ENCODE measurements at regions not wholly inside any gene's neighbourhood (a gene's known extent, or its start where the extent isn't known, plus 50 kb on each side); places are given as distances from the start of the nearest gene placed in this dataset.

- DNase-seq (ENCODE audit: low spot score): no peak
Measured at GRCh38 chr6:12423832-12424231, 133.7 kb downstream of the EDN1 start.

DNA sequence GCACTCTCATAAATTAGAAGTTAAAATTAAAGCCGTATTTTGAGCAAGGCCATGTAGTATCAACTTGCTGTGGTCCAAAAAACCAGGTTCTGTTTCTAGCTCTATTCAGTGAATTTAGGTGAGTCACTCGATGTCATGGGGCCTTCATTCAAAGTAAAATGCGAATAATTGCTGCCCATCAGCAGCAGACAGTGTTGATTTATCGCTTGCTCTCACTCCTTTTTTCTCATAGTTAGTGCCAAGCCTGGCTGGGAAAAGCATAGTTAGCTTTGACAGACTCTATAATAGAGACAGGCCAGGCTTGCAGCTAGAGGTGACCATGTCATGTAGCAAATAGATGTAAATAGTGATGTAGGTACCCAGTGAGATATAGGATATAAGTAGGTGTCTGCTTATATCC is 136.0 kb downstream of the EDN1 start:
- DNase-seq (ENCODE audit: low spot score): no peak

GRCh38 chr6:12431023-12431422 is 140.9 kb downstream of the EDN1 start:
- DNase-seq (ENCODE audit: low spot score): no peak

DNA sequence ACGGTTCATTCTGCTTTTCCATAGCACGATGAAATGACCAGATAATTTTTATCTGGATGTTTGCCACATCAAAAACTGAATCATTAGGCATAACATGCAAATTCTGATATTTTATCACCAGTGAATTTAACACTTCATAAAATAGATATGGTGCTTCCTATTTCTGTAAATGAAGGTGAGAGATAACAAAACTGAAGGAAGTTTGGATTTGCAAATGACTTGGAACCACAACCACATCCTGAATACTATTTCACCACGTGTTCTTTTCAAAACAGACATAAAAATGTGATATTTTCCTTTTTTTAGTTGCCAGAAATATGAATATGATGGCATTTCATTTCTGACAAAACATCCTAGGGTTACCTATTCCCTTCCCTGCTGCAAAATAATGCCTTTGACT is 146.1 kb downstream of the EDN1 start:
- no peak for DNase-seq (ENCODE audit: low spot score)

GRCh38 chr6:12436683-12437082 is 146.5 kb downstream of the EDN1 start:
- peak; percentile 67 for DNase-seq (ENCODE audit: low spot score)

- DNase-seq (ENCODE audit: low spot score): no peak
Measured at GRCh38 chr6:12439296-12439695, 149.1 kb downstream of the EDN1 start.

DNA sequence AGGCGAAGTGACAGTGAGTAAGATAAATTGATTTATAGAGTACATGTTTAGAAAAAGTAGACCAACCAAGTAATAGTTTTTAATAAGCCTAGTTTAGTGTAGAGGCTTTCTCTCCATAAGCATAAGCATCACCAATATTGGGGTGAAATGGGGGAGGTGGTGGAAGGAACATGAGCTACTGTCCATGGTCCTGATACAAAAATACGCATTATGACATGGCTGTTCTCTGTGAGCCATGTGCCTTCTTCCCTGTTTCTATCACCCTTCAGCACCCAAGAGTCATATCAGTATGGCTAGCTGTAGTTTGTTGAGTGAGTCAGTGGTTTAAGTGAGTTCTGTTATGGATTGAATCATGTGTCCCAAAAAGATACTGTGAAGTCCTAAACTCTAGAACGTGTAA is 150.8 kb downstream of the EDN1 start:
- no peak for DNase-seq (ENCODE audit: low spot score)

- peak; percentile 23 for DNase-seq (ENCODE audit: low spot score)
Measured at GRCh38 chr6:12442455-12442854, 152.3 kb downstream of the EDN1 start.

DNA sequence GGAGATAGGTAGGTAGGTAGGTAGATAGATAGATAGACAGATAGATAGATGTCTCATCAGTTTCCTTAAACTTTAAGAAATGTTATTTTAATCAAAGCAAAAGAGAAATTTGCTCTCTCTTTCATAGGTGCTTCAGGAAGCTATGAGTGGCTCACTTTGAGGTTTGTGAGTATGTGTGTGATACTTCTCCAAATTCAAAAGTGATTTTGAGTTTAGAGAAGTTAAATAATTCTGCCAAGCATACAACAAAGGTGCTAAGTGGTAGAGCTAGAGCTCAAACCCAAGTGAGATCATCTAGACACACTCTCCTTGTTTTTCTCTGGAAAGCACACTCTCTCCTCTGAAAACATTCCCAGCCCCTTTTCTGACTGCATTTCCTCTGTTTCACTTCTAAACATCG is 156.2 kb downstream of the EDN1 start:
- no peak for DNase-seq (ENCODE audit: low spot score)

DNA sequence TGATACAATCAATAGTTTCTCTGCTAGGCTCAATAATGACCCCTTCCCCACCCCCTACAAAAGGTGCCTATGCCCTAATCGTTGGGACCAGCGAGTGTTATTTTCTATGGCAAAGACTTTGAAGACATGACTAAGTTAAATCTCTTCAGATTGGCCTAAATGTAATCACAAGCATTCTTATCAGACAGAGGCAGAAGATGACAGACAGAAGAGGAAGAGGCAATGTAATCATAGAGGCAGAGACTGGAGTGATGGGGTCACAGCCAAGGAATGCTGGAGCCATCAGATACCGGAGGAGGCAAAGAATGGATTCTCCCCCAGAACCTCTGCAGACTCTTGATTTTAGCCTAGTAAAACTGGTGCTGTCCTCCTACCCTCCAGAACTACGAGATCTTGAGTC is 159.3 kb downstream of the EDN1 start:
- no peak for DNase-seq (ENCODE audit: low spot score)

GRCh38 chr6:12450467-12450866 is 160.3 kb downstream of the EDN1 start:
- no peak for DNase-seq (ENCODE audit: low spot score)

DNA sequence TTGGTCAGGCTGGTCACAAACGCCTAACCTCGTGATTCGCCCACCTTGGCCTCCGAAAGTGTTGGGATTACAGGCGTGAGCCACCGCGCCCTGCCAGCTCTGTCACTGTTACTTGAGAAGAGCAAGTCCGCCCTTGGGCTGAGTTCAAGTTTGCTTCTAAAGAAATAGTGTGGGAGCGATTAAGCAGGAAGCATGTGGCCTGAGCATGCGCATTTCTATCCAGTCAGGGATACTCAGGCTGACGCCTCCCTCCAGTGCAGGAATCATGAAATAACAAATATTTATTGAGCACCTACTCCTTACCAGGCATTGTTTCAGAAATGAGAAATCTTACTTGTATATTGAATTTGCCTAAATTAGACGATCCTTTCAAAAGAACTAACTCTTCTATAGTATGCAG is 166.2 kb downstream of the EDN1 start:
- no peak for DNase-seq (ENCODE audit: low spot score)

DNA sequence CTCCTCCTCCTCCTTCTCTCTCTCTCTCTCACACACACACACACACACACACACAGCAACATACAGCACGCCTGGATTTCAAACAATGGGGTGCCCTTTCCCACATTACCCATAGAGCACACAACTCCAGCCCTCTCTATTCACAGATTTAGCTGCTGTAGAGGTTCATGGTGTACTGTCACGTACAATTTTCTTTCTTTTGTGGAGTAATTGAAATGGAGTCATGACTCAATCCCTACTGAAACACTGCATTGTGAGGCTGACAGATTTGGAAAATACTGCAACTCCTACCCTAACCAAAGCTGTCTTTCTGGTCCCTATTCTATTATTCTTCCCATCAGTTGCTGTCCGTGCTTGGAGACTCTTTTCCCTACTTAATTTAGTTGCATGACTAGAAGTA is 166.9 kb downstream of the EDN1 start:
- DNase-seq (ENCODE audit: low spot score): no peak

DNA sequence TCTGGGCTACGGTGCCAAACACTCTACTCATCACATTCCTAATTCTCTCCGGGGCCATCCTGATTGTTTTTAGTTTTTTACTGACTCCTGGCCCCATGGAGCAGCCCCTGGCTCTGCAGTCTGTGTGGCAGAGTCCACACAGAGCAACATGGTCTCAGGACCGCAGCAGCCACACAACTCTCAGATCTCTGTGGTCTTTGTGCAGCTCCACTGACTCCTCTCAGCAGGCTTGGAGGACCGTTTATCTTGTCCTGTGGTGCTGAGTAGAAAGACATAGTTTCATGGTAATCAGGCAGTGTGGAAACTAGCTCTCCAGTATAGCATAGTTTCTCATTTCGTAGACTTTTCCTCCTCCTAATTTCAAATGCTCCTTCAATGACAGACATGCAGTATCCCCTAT is 168.4 kb downstream of the EDN1 start:
- DNase-seq (ENCODE audit: low spot score): no peak

DNA sequence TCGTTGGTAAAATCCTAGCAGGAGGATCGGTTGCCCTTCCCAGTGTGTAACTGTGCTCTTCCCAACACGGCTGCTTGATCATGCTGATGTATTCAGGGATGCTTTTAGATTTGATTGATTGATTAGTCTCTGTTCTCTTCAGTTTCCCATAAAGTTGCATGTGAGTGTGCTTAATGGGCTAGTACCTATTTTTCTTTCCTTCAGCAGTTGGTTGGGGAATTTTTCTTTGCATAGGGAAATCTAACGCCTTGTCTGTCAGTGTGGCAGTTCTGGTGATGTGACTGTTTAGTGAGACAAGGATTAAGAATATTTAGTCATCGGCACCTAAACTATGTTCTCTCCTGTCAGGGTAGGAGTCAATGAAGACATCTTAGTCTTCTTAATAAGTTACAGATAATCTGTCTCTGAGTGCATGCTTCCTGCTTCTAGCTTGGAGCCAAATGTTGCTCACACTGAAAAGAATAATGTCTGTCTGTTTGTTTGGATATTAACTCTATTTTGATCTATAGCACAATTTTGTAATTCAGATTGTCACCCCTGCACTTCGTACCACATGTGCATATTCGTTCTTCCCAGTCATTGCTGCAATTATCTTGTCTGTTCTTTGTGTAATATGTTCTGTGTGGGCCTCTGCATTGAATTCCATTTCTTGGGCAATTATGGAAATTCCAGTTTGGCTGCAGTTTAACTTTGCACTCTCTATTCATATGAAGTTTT is 169.9 kb downstream of the EDN1 start:
- DNase-seq (ENCODE audit: low spot score): no peak

DNA sequence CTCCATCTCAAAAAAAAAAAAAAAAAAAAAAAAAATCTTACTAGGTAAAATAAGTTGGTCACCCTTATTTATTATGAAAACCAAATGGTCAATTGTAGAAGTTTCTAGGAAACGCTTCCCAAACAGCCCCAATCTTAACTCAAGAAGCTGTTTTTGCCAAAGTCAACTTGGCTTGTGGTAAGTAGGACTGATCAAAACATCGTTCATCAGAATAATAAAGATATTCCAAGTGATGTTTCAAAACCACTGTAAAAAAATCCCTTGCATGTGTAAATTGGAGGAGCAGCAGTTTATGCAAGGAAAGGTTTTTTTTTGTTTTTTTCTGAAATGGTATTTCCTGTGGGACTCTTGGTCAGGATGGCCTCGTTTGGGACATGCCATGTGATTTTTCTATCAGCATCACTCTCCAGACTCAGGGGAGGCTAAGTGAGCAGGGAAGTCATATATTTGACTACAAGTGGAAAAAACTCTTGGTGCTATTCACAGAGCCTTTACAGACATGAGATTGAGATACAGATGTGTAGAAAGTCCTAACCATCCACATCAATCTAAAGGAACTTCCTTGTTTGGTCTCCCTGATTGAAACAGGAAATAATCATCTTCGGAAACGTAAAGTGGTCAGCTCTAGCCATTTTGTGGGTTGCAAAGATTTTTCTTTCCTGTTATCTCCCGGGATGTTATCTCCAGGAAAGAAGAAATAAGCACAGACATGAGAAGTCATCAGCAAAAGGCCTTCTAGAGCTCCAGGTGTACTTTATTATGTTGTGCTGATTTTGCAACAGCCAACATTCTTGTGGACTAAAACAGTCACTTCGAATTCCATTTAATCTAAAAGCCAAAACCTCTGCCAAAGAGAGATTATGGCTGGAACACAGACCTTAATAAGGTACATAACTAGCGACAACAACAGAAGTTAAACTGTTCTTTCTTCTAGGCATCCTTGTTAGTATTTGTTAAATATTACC is 177.8 kb downstream of the EDN1 start:
- DNase-seq (ENCODE audit: low spot score): no peak

DNA sequence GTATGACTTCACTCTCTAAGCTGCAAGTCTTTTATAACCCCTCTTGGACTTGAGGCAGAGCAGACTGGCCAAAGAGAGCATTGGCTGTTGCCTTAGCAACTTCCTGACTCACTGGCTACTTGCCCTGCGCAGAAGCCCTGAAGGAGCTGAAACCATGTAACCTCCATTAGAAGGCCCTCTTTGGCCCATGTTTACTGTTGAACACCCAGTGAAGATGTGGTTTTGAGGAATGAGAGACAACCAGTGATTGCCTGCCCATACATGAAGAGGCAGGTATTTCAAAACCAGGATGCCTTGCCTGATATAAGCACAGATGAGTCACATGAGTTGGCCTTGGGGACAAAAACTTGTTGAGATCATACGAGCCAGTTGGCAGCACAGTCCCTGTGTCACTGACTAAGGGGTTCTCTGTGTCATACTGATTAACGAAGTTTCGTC is 182.5 kb downstream of the EDN1 start:
- peak; percentile 18 for DNase-seq (ENCODE audit: low spot score)

- DNase-seq (ENCODE audit: low spot score): no peak
Measured at GRCh38 chr6:12473494-12473893, 183.3 kb downstream of the EDN1 start.

GRCh38 chr6:12474167-12475140 is 184.3 kb downstream of the EDN1 start:
- DNase-seq (ENCODE audit: low spot score): no peak

GRCh38 chr6:12476484-12476883 is 186.3 kb downstream of the EDN1 start:
- DNase-seq (ENCODE audit: low spot score): no peak

GRCh38 chr6:12477616-12478015 is 187.5 kb downstream of the EDN1 start:
- DNase-seq (ENCODE audit: low spot score): no peak

DNA sequence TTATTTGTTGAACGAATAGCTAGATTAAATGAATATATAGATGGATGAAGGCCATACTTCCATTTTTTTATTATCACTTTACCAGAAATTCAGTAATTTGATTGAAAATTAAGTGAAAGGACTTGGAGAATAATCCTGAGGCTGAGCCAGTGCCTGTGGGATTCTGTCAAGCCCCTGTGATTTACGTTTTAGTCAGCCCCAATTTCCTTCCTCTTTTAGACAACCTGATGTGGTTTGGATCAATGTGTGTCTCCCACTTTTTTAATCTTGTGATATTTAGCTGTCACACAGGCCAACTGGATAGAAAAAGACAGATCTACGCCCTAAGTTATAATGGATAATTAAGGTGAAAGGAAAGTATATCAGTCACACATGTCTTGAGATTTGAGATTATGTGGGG is 188.8 kb downstream of the EDN1 start:
- DNase-seq (ENCODE audit: low spot score): no peak

Data from LoVo (cell line).